ENCODE measurements at regions not wholly inside any gene's neighbourhood (a gene's known extent, or its start where the extent isn't known, plus 50 kb on each side); places are given as distances from the start of the nearest gene placed in this dataset.
"Not testable (repeated sequence)": the region's sequence is repeated elsewhere in the genome, so short reads cannot be mapped to it uniquely, and the experiment has no call there.

GRCh38 chr6:137805622-137806021 lies 61.4 kb upstream of the TNFAIP3 start:
- H3K36me3 ChIP-seq (ENCODE audit: control insufficient read depth in 4 of 4, insufficient read depth in 4 of 4, low read length in 3 of 4): no peaks in the 10 kb centered on the region
- peaks cover 0 to 2% (median 0%) of the 10 kb centered on the region in 5 experiments for H3K9me3 ChIP-seq (ENCODE audit: control extremely low read depth in 1 of 5, control insufficient read depth in 4 of 5, insufficient read depth in 2 of 5, low read depth in 1 of 5, low read length in 4 of 5)
- CTCF ChIA-PET: interaction anchor here (1.3 to 1.5 kb wide), 2 partner anchors 23 to 61 kb away, joined by 3 to 5 read pairs; partner anchors contain the start of gene TNFAIP3
- DNase-seq: no peak
- WGBS (ENCODE audit: insufficient coverage): 100% methylated on average over 6 of the region's 7 CpGs
- H3K4me3 ChIP-seq (ENCODE audit: control insufficient read depth in 1 of 7, extremely low read depth in 1 of 7, insufficient read depth in 4 of 7, low read depth in 2 of 7, low read length in 6 of 7): no peak overlapping the region
- H3K27ac ChIP-seq (ENCODE audit: insufficient read depth in 1 of 2, low read depth in 1 of 2, low read length in 2 of 2, poor library complexity in 1 of 2, severe bottlenecking in 2 of 2): no peak overlapping the region
- peaks cover 0 to 12% (median 5%) of the 10 kb centered on the region in 4 experiments for H3K4me1 ChIP-seq (ENCODE audit: control extremely low read depth in 1 of 4, control insufficient read depth in 4 of 4, insufficient read depth in 4 of 4, low read length in 3 of 4)
- no peaks in the 10 kb centered on the region for H3K27me3 ChIP-seq (replicated peaks in 2 of 5; ENCODE audit: control insufficient read depth in 4 of 5, insufficient read depth in 5 of 5, low read length in 4 of 5)
- POLR2A ChIA-PET: no interaction called here

GRCh38 chr6:137806914-137807682 lies 60.0 kb upstream of the TNFAIP3 start:
- ChIA-PET CTCF (interaction anchor here (1.2 kb wide), 1 partner anchor 9 kb away, joined by 3 read pairs; no protein-coding TSS in a partner anchor), POLR2A (no interaction called here)
- H3K27me3 ChIP-seq (replicated peaks in 2 of 5; ENCODE audit: control insufficient read depth in 4 of 5, insufficient read depth in 5 of 5, low read length in 4 of 5): no peaks in the 10 kb centered on the region
- H3K27ac ChIP-seq (ENCODE audit: insufficient read depth in 1 of 2, low read depth in 1 of 2, low read length in 2 of 2, poor library complexity in 1 of 2, severe bottlenecking in 2 of 2): no peak overlapping the region
- H3K4me1 ChIP-seq (ENCODE audit: control extremely low read depth in 1 of 4, control insufficient read depth in 4 of 4, insufficient read depth in 4 of 4, low read length in 3 of 4): peaks cover 8 to 27% (median 19%) of the 10 kb centered on the region in 4 experiments
- peak in 1 of 3 donors; percentile 32 for DNase-seq
- 100% methylated on average over 1 of the region's 5 CpGs for WGBS (ENCODE audit: insufficient coverage)
- no peaks in the 10 kb centered on the region for H3K36me3 ChIP-seq (ENCODE audit: control insufficient read depth in 4 of 4, insufficient read depth in 4 of 4, low read length in 3 of 4)
- peaks cover 0 to 2% (median 0%) of the 10 kb centered on the region in 5 experiments for H3K9me3 ChIP-seq (ENCODE audit: control extremely low read depth in 1 of 5, control insufficient read depth in 4 of 5, insufficient read depth in 2 of 5, low read depth in 1 of 5, low read length in 4 of 5)
- no peak overlapping the region for H3K4me3 ChIP-seq (ENCODE audit: control insufficient read depth in 1 of 7, extremely low read depth in 1 of 7, insufficient read depth in 4 of 7, low read depth in 2 of 7, low read length in 6 of 7)

- Histone ChIP-seq H3K27ac (ENCODE audit: insufficient read depth in 1 of 2, low read depth in 1 of 2, low read length in 2 of 2, poor library complexity in 1 of 2, severe bottlenecking in 2 of 2) (no peak overlapping the region), H3K27me3 (replicated peaks in 2 of 5; ENCODE audit: control insufficient read depth in 4 of 5, insufficient read depth in 5 of 5, low read length in 4 of 5) (no peaks in the 10 kb centered on the region), H3K4me3 (ENCODE audit: control insufficient read depth in 1 of 7, extremely low read depth in 1 of 7, insufficient read depth in 4 of 7, low read depth in 2 of 7, low read length in 6 of 7) (no peak overlapping the region), H3K9me3 (ENCODE audit: control extremely low read depth in 1 of 5, control insufficient read depth in 4 of 5, insufficient read depth in 2 of 5, low read depth in 1 of 5, low read length in 4 of 5) (peaks cover 0 to 2% (median 0%) of the 10 kb centered on the region in 5 experiments), H3K36me3 (ENCODE audit: control insufficient read depth in 4 of 4, insufficient read depth in 4 of 4, low read length in 3 of 4) (no peaks in the 10 kb centered on the region), H3K4me1 (ENCODE audit: control extremely low read depth in 1 of 4, control insufficient read depth in 4 of 4, insufficient read depth in 4 of 4, low read length in 3 of 4) (peaks cover 8 to 35% (median 21%) of the 10 kb centered on the region in 4 experiments)
- POLR2A ChIA-PET: no interaction called here
- CTCF ChIA-PET: interaction anchor here (1.0 to 1.2 kb wide), 2 partner anchors 8 to 10 kb away, joined by 3 read pairs; no protein-coding TSS in a partner anchor
- DNase-seq: no peak
Observed at GRCh38 chr6:137808191-137808590, 58.9 kb upstream of the TNFAIP3 start.

- no peak for DNase-seq
- 97% methylated on average over 5 of the region's 7 CpGs for WGBS (ENCODE audit: insufficient coverage)
- Histone ChIP-seq H3K9me3 (ENCODE audit: control extremely low read depth in 1 of 5, control insufficient read depth in 4 of 5, insufficient read depth in 2 of 5, low read depth in 1 of 5, low read length in 4 of 5) (peaks cover 0 to 2% (median 0%) of the 10 kb centered on the region in 5 experiments), H3K36me3 (ENCODE audit: control insufficient read depth in 4 of 4, insufficient read depth in 4 of 4, low read length in 3 of 4) (no peaks in the 10 kb centered on the region), H3K27me3 (replicated peaks in 2 of 5; ENCODE audit: control insufficient read depth in 4 of 5, insufficient read depth in 5 of 5, low read length in 4 of 5) (no peaks in the 10 kb centered on the region), H3K4me3 (ENCODE audit: control insufficient read depth in 1 of 7, extremely low read depth in 1 of 7, insufficient read depth in 4 of 7, low read depth in 2 of 7, low read length in 6 of 7) (no peak overlapping the region), H3K27ac (ENCODE audit: insufficient read depth in 1 of 2, low read depth in 1 of 2, low read length in 2 of 2, poor library complexity in 1 of 2, severe bottlenecking in 2 of 2) (no peak overlapping the region), H3K4me1 (ENCODE audit: control extremely low read depth in 1 of 4, control insufficient read depth in 4 of 4, insufficient read depth in 4 of 4, low read length in 3 of 4) (peaks cover 8 to 35% (median 21%) of the 10 kb centered on the region in 4 experiments)
- ChIA-PET POLR2A (no interaction called here), CTCF (interaction anchor here (1.4 to 4.1 kb wide), 3 partner anchors 9 to 93 kb away, joined by 7 to 26 read pairs (median 7); partner anchors contain the start of gene TNFAIP3)
Observed at GRCh38 chr6:137808836-137809315, 58.2 kb upstream of the TNFAIP3 start.

- H3K27me3 ChIP-seq (replicated peaks in 2 of 5; ENCODE audit: control insufficient read depth in 4 of 5, insufficient read depth in 5 of 5, low read length in 4 of 5); H3K36me3 ChIP-seq (ENCODE audit: control insufficient read depth in 4 of 4, insufficient read depth in 4 of 4, low read length in 3 of 4); DNase-seq; H3K27ac ChIP-seq (ENCODE audit: insufficient read depth in 1 of 2, low read depth in 1 of 2, low read length in 2 of 2, poor library complexity in 1 of 2, severe bottlenecking in 2 of 2); H3K4me3 ChIP-seq (ENCODE audit: control insufficient read depth in 1 of 7, extremely low read depth in 1 of 7, insufficient read depth in 4 of 7, low read depth in 2 of 7, low read length in 6 of 7); POLR2A ChIA-PET; H3K9me3 ChIP-seq (ENCODE audit: control extremely low read depth in 1 of 5, control insufficient read depth in 4 of 5, insufficient read depth in 2 of 5, low read depth in 1 of 5, low read length in 4 of 5): not testable (repeated sequence)
- CTCF ChIA-PET: interaction anchor here (1.4 to 4.1 kb wide), 7 partner anchors 11 to 104 kb away, joined by 4 to 26 read pairs (median 7); partner anchors contain the start of gene TNFAIP3
- H3K4me1 ChIP-seq (ENCODE audit: control extremely low read depth in 1 of 4, control insufficient read depth in 4 of 4, insufficient read depth in 4 of 4, low read length in 3 of 4): peaks cover 8 to 35% (median 19%) of the 10 kb centered on the region in 4 experiments
- 81% methylated on average over 7 of the region's 7 CpGs for WGBS (ENCODE audit: insufficient coverage)
Observed at GRCh38 chr6:137809895-137810553, 57.0 kb upstream of the TNFAIP3 start.

GRCh38 chr6:137810554-137811120 lies 56.4 kb upstream of the TNFAIP3 start:
- 100% methylated on average over 4 of the region's 4 CpGs for WGBS (ENCODE audit: insufficient coverage)
- ChIA-PET CTCF (interaction anchor here (1.1 to 4.1 kb wide), 12 partner anchors 10 to 104 kb away, joined by 3 to 26 read pairs (median 5); partner anchors contain the start of gene TNFAIP3), POLR2A (no interaction called here)
- no peaks in the 10 kb centered on the region for H3K36me3 ChIP-seq (ENCODE audit: control insufficient read depth in 4 of 4, insufficient read depth in 4 of 4, low read length in 3 of 4)
- H3K4me1 ChIP-seq (ENCODE audit: control extremely low read depth in 1 of 4, control insufficient read depth in 4 of 4, insufficient read depth in 4 of 4, low read length in 3 of 4): peaks cover 8 to 36% (median 20%) of the 10 kb centered on the region in 4 experiments
- H3K4me3 ChIP-seq (ENCODE audit: control insufficient read depth in 1 of 7, extremely low read depth in 1 of 7, insufficient read depth in 4 of 7, low read depth in 2 of 7, low read length in 6 of 7): peak overlapping the region in 3 of 7 experiments; percentile 26 to 53 (median 46)
- no peaks in the 10 kb centered on the region for H3K9me3 ChIP-seq (ENCODE audit: control extremely low read depth in 1 of 5, control insufficient read depth in 4 of 5, insufficient read depth in 2 of 5, low read depth in 1 of 5, low read length in 4 of 5)
- H3K27ac ChIP-seq (ENCODE audit: insufficient read depth in 1 of 2, low read depth in 1 of 2, low read length in 2 of 2, poor library complexity in 1 of 2, severe bottlenecking in 2 of 2): peak overlapping the region in 1 of 2 experiments; percentile 85
- peak in 2 of 3 donors; percentile 53 to 61 for DNase-seq
- H3K27me3 ChIP-seq (replicated peaks in 2 of 5; ENCODE audit: control insufficient read depth in 4 of 5, insufficient read depth in 5 of 5, low read length in 4 of 5): no peaks in the 10 kb centered on the region

All from common myeloid progenitor, CD34-positive (primary cell).